Stimulated activated CD4-positive, alpha-beta T cell treated with anti-CD3 and anti-CD28 coated beads, Interleukin-2, amount 100 ng/mL, for 48 hours (primary cell): ENCODE measurements at regions not wholly inside any gene's neighbourhood (a gene's known extent, or its start where the extent isn't known, plus 50 kb on each side); places are given as distances from the start of the nearest gene placed in this dataset.
"Not testable (repeated sequence)": the region's sequence is repeated elsewhere in the genome, so short reads cannot be mapped to it uniquely, and the experiment has no call there.

Source experiments
- DNase-seq, 2 donors: peaks; one replicate each; pipeline ENCODE4 v3.0.0-alpha.2; 2020

GRCh38 chr5:51034222-51034901 is 348.9 kb upstream of the ISL1 start:
- no peak for DNase-seq

GRCh38 chr5:51039424-51040329 is 343.6 kb upstream of the ISL1 start:
- no peak for DNase-seq

GRCh38 chr5:51043745-51044144 is 339.5 kb upstream of the ISL1 start:
- no peak for DNase-seq

GRCh38 chr5:51047369-51047768 is 335.9 kb upstream of the ISL1 start:
- DNase-seq = no peak

- DNase-seq = no peak
These were observed 329.9 kb upstream of the ISL1 start for GRCh38 chr5:51053361-51053760.

GRCh38 chr5:51060953-51061352 is 322.3 kb upstream of the ISL1 start:
- DNase-seq = no peak

- DNase-seq = no peak
These were observed 310.3 kb upstream of the ISL1 start for GRCh38 chr5:51072937-51073336.

- DNase-seq = no peak
These were observed 300.5 kb upstream of the ISL1 start for GRCh38 chr5:51082741-51083140.

- DNase-seq = no peak
These were observed 291.4 kb upstream of the ISL1 start for GRCh38 chr5:51091816-51092215.

GRCh38 chr5:51095486-51095885 is 287.8 kb upstream of the ISL1 start:
- DNase-seq = no peak

GRCh38 chr5:51096859-51097258 is 286.4 kb upstream of the ISL1 start:
- no peak for DNase-seq

GRCh38 chr5:51099173-51099853 is 283.9 kb upstream of the ISL1 start:
- no peak for DNase-seq

- DNase-seq = no peak
These were observed 278.7 kb upstream of the ISL1 start for GRCh38 chr5:51104556-51104955.

GRCh38 chr5:51109786-51110410 is 273.4 kb upstream of the ISL1 start:
- no peak for DNase-seq

GRCh38 chr5:51131266-51131665 is 252.0 kb upstream of the ISL1 start:
- no peak for DNase-seq

- DNase-seq = no peak
These were observed 245.1 kb upstream of the ISL1 start for GRCh38 chr5:51138164-51138563.

GRCh38 chr5:51148437-51148836 is 234.8 kb upstream of the ISL1 start:
- DNase-seq = no peak

- no peak for DNase-seq
These were observed 227.0 kb upstream of the ISL1 start for GRCh38 chr5:51156222-51156621.

GRCh38 chr5:51156838-51157237 is 226.4 kb upstream of the ISL1 start:
- no peak for DNase-seq

- DNase-seq = no peak
These were observed 224.1 kb upstream of the ISL1 start for GRCh38 chr5:51159164-51159563.

- DNase-seq = no peak
These were observed 223.6 kb upstream of the ISL1 start for GRCh38 chr5:51159606-51160005.

GRCh38 chr5:51162245-51162644 is 221.0 kb upstream of the ISL1 start:
- DNase-seq = no peak

GRCh38 chr5:51165621-51166020 is 217.6 kb upstream of the ISL1 start:
- not testable (repeated sequence) for DNase-seq
